HG02623 (cell line): ENCODE measurements at regions not wholly inside any gene's neighbourhood (a gene's known extent, or its start where the extent isn't known, plus 50 kb on each side); places are given as distances from the start of the nearest gene placed in this dataset.
A peak's percentile ranks its signal among the peaks of the same experiment; 100 is the strongest.

Source experiments
- ATAC-seq: cut with Tn5 transposase; IDR thresholded peaks from one replicate; pipeline ENCODE4 v1.9.1; 2021; ENCODE audit warnings: moderate library complexity; ENCODE audit not compliant: unreplicated experiment

DNA sequence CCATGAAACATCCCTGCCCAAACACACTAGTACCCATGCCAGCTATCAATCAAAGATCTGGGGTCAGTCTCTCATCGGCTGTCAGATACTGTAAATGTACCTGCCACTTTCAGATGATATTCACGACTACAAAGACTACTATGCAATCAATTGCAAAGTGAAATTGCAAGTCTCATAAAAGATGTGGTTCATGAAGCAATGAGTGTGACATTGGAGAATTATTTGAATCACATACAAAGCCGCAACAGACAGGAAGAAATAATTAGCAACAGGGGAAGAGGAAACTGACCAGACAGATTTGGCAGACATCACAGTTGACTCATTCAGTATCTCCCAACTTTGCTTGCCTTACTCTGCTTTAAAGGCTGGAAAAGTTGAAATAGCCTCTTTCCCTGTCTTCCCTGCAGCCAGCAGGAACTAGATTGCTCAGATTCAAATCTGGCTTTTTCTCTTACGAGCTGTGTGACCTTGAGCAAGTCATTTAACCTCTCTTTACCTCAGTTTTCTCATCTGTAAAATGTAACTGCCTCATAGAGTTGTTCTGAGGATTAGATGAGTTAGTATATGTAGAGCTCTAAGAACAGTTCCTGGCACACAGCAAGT is 95.7 kb upstream of the C3orf80 start:
- no peak for ATAC-seq

DNA sequence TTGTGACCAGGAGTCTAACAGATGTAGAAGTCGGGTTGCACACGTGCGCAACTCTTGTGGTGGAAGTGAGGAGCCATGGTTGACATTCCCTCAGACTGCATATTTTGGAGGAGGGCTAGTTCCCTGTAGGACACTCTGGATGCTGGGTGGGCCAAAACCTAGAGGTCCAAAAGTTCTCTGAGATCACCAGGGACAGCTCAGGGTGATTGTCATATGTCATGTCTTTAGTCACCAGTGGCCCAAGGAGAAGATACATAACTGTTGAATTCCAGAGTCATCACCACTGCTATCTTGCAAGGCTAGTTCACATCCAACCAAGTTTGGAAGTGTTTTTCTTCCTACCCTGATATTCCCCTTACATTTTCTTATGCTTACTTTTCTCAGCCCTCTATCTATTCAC is 95.2 kb upstream of the C3orf80 start:
- ATAC-seq, result no peak

GRCh38 chr3:160130950-160131349 is 94.3 kb upstream of the C3orf80 start:
- no peak for ATAC-seq

DNA sequence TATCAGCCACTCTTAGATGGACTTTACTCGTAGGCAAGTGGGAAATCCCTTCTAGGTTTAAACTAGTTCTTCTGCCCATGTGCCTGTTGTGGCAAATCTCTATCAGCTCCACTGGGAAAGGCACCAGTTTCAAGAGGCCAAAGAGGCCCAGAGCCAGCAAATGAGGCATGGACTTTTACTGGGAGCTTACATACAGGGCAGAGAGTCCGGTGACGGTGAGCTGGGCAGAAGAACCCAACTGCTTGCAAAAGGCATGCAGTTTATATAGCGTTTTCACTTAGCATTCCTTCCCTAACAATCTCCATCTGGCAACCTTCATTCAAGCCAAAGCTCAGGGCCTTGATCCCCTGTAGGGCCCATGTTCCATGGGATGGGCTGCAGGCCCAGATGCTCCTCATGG is 93.0 kb upstream of the C3orf80 start:
- no peak for ATAC-seq

DNA sequence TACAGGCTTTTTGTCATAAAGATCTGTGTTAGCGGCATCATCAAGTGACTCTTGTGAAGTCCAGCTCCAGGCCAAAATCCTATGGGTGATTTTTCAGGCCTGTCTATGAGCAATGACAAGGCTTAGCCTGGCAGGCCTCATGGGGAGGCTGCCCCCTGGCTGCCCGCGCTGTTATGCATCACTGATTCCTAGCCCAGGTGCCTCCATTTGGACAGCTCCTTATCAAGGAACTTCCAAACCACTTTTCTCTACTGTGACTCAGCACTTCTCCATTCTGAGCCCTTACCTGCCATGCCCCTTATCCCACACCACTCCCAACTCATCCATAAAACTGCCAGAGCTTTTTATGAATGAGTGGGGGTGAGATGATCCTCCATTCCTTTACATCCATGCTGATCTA is 91.5 kb upstream of the C3orf80 start:
- ATAC-seq, result no peak

DNA sequence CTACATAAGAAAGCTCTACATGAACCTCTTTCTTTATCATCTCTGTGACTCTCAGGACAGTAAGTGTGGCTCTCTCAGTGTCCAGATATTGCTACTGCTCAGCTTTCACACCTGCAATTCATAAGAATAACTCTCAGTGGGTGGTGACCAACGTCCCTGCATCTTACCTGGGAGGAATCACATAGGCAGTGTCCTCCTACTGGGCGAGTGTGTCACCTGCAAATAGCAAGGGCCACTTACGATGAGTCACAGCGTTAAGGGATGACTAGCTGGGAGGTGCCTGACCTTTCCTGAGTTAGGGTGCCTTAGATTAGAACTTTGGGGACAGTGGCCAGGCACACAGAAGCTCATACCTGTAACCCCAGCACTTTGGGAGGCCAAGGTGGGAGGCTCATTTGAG is 90.8 kb upstream of the C3orf80 start:
- ATAC-seq, result no peak

- ATAC-seq, result no peak
Measured at GRCh38 chr3:160134964-160135363, 90.3 kb upstream of the C3orf80 start.

GRCh38 chr3:160135851-160136250 is 89.4 kb upstream of the C3orf80 start:
- ATAC-seq, result peak; percentile 30

GRCh38 chr3:160136421-160136820 is 88.8 kb upstream of the C3orf80 start:
- peak; percentile 41 for ATAC-seq

GRCh38 chr3:160139291-160139690 is 85.9 kb upstream of the C3orf80 start:
- ATAC-seq, result no peak

- no peak for ATAC-seq
Measured at GRCh38 chr3:160140756-160141155, 84.5 kb upstream of the C3orf80 start.

- ATAC-seq, result no peak
Measured at GRCh38 chr3:160141485-160142185, 83.6 kb upstream of the C3orf80 start.

- ATAC-seq, result no peak
Measured at GRCh38 chr3:160143482-160143881, 81.7 kb upstream of the C3orf80 start.

- ATAC-seq, result no peak
Measured at GRCh38 chr3:160150066-160150465, 75.2 kb upstream of the C3orf80 start.

- ATAC-seq, result no peak
Measured at GRCh38 chr3:160150525-160150924, 74.7 kb upstream of the C3orf80 start.

DNA sequence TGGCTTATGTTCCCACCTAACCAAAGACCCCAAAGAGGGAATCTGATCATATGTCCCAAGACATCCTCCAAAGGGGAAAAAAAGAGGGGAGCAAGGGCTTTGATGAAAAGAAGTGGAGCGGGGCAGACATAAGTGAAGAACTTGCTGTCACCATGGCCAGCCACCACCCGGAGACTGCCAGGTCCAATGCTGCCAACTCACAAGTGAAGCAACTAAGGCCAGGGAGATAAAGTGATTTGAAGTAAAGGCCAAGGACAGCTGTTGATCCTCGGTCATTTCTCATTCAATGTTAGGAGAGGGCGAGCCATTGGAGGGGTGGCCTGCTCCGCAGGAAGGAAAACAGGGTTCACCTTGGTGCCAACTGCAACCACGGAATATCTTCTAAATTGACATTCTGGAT is 72.6 kb upstream of the C3orf80 start:
- no peak for ATAC-seq

DNA sequence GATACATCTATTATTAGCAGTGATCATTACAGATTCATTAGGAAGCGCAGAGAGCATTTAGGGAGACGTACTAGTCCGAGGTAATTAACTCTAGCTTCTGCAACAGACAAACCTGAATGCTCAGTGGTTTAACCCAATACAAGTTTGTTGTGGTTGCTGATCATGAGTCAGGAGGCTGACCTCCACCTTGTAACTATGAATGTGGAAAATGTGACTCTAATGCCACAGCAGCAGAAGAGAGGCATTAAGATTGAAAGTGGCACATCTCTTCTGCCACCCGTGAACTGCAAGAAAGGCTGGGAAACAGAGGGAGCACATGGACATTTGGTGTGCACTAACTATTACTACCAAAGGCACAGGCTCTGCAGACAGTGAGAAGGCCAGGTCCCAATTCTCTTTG is 71.2 kb upstream of the C3orf80 start:
- no peak for ATAC-seq

DNA sequence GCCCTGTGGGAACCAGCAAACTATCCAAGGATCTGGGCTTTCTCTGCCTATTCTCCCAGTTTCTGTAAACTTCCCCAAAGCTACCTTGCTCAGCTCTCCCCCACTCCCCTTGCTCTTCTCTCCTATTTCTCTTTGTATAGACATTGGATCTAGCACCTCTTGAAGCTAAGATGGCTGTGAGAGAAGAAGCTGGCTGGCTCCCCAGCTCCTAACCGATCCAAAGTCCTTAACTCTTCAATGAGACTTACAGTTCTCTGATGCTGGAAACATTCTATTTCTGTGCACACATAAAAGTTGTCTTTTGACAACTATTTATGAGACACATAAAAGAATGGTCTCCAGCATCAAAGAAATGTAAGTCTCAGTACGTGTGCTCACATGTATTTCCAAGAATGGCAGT is 70.6 kb upstream of the C3orf80 start:
- ATAC-seq, result no peak

DNA sequence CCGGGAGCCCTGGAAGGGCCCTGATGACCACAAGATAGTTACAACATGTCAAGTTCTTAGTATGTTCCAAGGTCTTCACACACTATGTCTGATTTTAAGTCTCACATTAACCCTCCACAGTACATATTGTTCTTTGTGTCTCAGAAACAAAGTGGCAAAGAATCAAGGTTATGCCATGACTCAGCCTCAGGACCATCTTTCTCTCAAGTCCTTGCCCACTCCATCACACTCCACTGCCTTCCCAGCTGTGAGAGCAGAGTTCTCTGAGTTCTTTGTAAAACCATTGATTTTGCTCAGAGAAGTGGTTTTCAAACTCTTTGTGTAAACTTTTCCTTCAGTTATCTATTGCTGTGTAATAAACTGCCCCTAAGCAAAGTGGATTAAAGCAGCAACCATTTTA is 67.9 kb upstream of the C3orf80 start:
- ATAC-seq, result no peak

DNA sequence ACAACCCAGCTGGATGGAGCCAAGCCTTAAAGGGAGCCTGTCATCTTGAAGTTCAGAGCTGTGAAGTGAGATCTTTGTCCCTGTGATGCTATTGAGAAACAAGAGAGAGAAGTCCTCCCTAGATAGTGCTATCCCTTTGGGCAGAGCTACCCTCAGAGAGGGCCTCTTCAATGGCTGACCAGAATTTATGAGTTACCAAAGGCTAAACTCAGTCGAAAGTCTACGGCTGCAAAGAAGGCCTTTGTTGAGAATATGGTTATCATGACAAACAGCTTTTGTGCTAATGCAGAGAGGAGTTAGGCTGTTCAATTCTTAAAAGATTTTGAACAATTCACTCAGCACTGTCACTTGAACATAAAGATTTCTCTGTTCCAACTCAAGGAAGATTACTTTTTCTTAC is 65.9 kb upstream of the C3orf80 start:
- no peak for ATAC-seq

- no peak for ATAC-seq
Measured at GRCh38 chr3:160159806-160160205, 65.4 kb upstream of the C3orf80 start.

- no peak for ATAC-seq
Measured at GRCh38 chr3:160161921-160162320, 63.3 kb upstream of the C3orf80 start.

DNA sequence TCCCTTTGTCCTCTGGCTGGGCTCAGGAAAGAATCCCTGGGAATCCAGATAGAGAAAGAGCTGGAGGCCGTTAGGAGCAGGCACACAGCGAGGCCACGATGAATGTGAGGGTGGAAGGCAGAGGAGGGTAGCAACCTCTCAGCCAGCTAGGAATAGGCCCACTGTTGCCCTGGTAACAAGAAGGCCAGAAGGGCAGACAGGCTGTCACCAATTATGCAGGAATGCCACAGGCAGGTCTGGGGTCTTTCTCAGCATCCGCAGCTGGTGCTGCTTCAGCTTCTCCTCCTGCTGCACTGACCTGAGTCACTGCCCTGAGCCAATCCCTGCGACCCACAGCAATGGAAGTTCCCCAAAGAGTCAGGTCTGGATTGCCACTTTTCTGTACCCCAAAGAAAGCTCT is 62.8 kb upstream of the C3orf80 start:
- no peak for ATAC-seq
